HEK293T (cell line): ENCODE measurements at regions not wholly inside any gene's neighbourhood (a gene's known extent, or its start where the extent isn't known, plus 50 kb on each side); places are given as distances from the start of the nearest gene placed in this dataset.

Experiments used
- ARNT ChIP-seq: fragments of 450-650 bp; IDR thresholded peaks from 2 replicates; pipeline ENCODE4 v1.6.1; 2017; ENCODE audit warnings: mild to moderate bottlenecking
- BHLHE40 ChIP-seq: fragments of 450-650 bp; IDR thresholded peaks from 2 replicates; pipeline ENCODE4 v1.6.1; 2016; ENCODE audit warnings: mild to moderate bottlenecking, moderate library complexity, borderline replicate concordance
- CTBP1 ChIP-seq: fragments of 450-650 bp; IDR thresholded peaks from 2 replicates; pipeline ENCODE4 v1.6.1; 2016; ENCODE audit warnings: borderline replicate concordance
- ELF4 ChIP-seq: fragments of 450-650 bp; IDR thresholded peaks from 2 replicates; pipeline ENCODE4 v1.6.1; 2017; ENCODE audit warnings: antibody characterized with exemption
- FOXA1 ChIP-seq: fragments of 450-650 bp; IDR thresholded peaks from 2 replicates; pipeline ENCODE4 v1.6.1; 2016; ENCODE audit warnings: mild to moderate bottlenecking
- FOXK2 ChIP-seq: fragments of 450-650 bp; IDR thresholded peaks from 2 replicates; pipeline ENCODE4 v1.6.1; 2016; ENCODE audit warnings: mild to moderate bottlenecking
- FOXM1 ChIP-seq: fragments of 450-650 bp; IDR thresholded peaks from 2 replicates; pipeline ENCODE4 v1.6.1; 2017; ENCODE audit warnings: mild to moderate bottlenecking, borderline replicate concordance
- HDGF ChIP-seq: fragments of 450-650 bp; IDR thresholded peaks from 2 replicates; pipeline ENCODE4 v1.6.1; 2017; ENCODE audit warnings: antibody characterized with exemption, borderline replicate concordance
- SP1 ChIP-seq: fragments of 450-650 bp; IDR thresholded peaks from 2 replicates; pipeline ENCODE4 v1.6.1; 2017
- SUZ12 ChIP-seq: fragments of 450-650 bp; IDR thresholded peaks from 2 replicates; pipeline ENCODE4 v1.6.1; 2016; ENCODE audit warnings: mild to moderate bottlenecking
- TARDBP ChIP-seq: fragments of 450-650 bp; IDR thresholded peaks from 2 replicates; pipeline ENCODE4 v1.6.1; 2016
- ZNF384 ChIP-seq: fragments of 450-650 bp; IDR thresholded peaks from 2 replicates; pipeline ENCODE4 v1.6.1; 2016

DNA sequence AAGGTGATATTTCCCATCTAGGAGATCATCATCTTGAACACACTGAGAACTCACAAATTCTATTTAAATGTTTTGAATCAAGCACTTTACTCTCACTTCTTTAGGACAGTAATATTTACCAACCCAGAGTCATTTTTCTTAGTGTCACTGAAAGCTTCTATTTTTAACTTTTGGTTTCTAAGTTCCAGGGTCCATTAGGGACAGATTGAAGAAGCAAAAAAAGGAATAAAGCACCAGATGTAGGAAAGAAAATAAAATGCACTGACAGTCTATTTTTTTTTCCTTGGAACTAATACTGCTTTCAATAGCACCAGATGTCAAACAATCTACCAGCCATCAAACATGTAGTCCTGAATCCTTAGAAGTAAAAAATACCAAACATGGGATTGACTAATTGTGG lies 526.7 kb upstream of the LRRN3 start:
- TF ChIP-seq SUZ12 (no peak), SP1 (no peak), ELF4 (no peak), FOXM1 (no peak), TARDBP (no peak), CTBP1 (no peak), ARNT (no peak), ZNF384 (no peak), FOXA1 (no peak), BHLHE40 (no peak), FOXK2 (no peak), HDGF (no peak)
